ENCODE measurements at regions not wholly inside any gene's neighbourhood (a gene's known extent, or its start where the extent isn't known, plus 50 kb on each side); places are given as distances from the start of the nearest gene placed in this dataset.

- intact Hi-C loops (cut with micrococcal nuclease), result no loop called here
- peaks cover 0 to 4% (median 3%) of the 10 kb centered on the region in 3 donors for H3K27me3 Mint-ChIP-seq (ENCODE audit: low read depth in 3 of 3)
- H3K27me3 ChIP-seq (ENCODE audit: control insufficient read depth in 2 of 2, insufficient read depth in 2 of 2, low read length in 2 of 2), result no peaks in the 10 kb centered on the region
- no peak overlapping the region for H3K27ac ChIP-seq (ENCODE audit: low read depth in 1 of 2, low read length in 2 of 2)
- no peaks in the 10 kb centered on the region for H3K4me1 ChIP-seq (ENCODE audit: control insufficient read depth in 1 of 2, insufficient read depth in 2 of 2, low read length in 2 of 2)
- peaks cover 0 to 7% (median under 1%) of the 10 kb centered on the region in 7 donors for H3K9me3 Mint-ChIP-seq
- H3K4me2 ChIP-seq (replicated peaks; ENCODE audit: extremely low read depth, low read length, poor library complexity, severe bottlenecking), result no peak overlapping the region
- WGBS (ENCODE audit: insufficient coverage), result 100% methylated on average over 2 of the region's 4 CpGs
- DNase-seq, result no peak
- H3K4me3 ChIP-seq (replicated peaks in 1 of 3; ENCODE audit: low read depth in 2 of 3, low read length in 3 of 3), result no peak overlapping the region
- no peak overlapping the region for H3K9ac ChIP-seq (ENCODE audit: insufficient read depth, low read length, poor library complexity, severe bottlenecking)
- H3K27ac Mint-ChIP-seq, result no peak overlapping the region
- no peaks in the 10 kb centered on the region for H3K36me3 ChIP-seq (replicated peaks in 1 of 2; ENCODE audit: control insufficient read depth in 1 of 2, insufficient read depth in 2 of 2, low read length in 2 of 2)
- no peak overlapping the region for H3K4me3 Mint-ChIP-seq
- H4K20me1 ChIP-seq (ENCODE audit: insufficient read depth, low read length), result no peaks in the 10 kb centered on the region
- no peak for TF ChIP-seq CTCF (IDR thresholded peaks at IDR 0.05)
- H3K79me2 ChIP-seq (ENCODE audit: insufficient read depth, low read length), result no peaks in the 10 kb centered on the region
- no peak overlapping the region for H2AFZ ChIP-seq (ENCODE audit: insufficient read depth, low read depth, low read length, poor library complexity, severe bottlenecking)
- H3K9me3 ChIP-seq (replicated peaks in 1 of 2; ENCODE audit: control insufficient read depth in 1 of 2, insufficient read depth in 1 of 2, low read length in 2 of 2), result no peaks in the 10 kb centered on the region
- H3K36me3 Mint-ChIP-seq, result no peaks in the 10 kb centered on the region
- no peaks in the 10 kb centered on the region for H3K4me1 Mint-ChIP-seq
These were observed 379.2 kb upstream of the ERCC4 start for GRCh38 chr16:13540771-13541170.

GRCh38 chr16:13542284-13542683 is 377.7 kb upstream of the ERCC4 start:
- Histone ChIP-seq H4K20me1 (ENCODE audit: insufficient read depth, low read length) (no peaks in the 10 kb centered on the region), H3K4me1 (ENCODE audit: control insufficient read depth in 1 of 2, insufficient read depth in 2 of 2, low read length in 2 of 2) (no peaks in the 10 kb centered on the region), H3K79me2 (ENCODE audit: insufficient read depth, low read length) (no peaks in the 10 kb centered on the region), H3K4me3 (replicated peaks in 1 of 3; ENCODE audit: low read depth in 2 of 3, low read length in 3 of 3) (no peak overlapping the region), H3K27me3 (ENCODE audit: control insufficient read depth in 2 of 2, insufficient read depth in 2 of 2, low read length in 2 of 2) (no peaks in the 10 kb centered on the region), H3K27ac (ENCODE audit: low read depth in 1 of 2, low read length in 2 of 2) (no peak overlapping the region), H3K9ac (ENCODE audit: insufficient read depth, low read length, poor library complexity, severe bottlenecking) (no peak overlapping the region), H3K36me3 (replicated peaks in 1 of 2; ENCODE audit: control insufficient read depth in 1 of 2, insufficient read depth in 2 of 2, low read length in 2 of 2) (no peaks in the 10 kb centered on the region), H3K9me3 (replicated peaks in 1 of 2; ENCODE audit: control insufficient read depth in 1 of 2, insufficient read depth in 1 of 2, low read length in 2 of 2) (no peaks in the 10 kb centered on the region), H3K4me2 (replicated peaks; ENCODE audit: extremely low read depth, low read length, poor library complexity, severe bottlenecking) (no peak overlapping the region), H2AFZ (ENCODE audit: insufficient read depth, low read depth, low read length, poor library complexity, severe bottlenecking) (no peak overlapping the region)
- no peak for TF ChIP-seq CTCF (IDR thresholded peaks at IDR 0.05)
- WGBS (ENCODE audit: insufficient coverage), result no CpG with 5 or more reads among the region's 2 CpGs
- intact Hi-C loops (cut with micrococcal nuclease), result no loop called here
- peaks cover 0 to 7% (median 2%) of the 10 kb centered on the region in 7 donors for H3K9me3 Mint-ChIP-seq
- DNase-seq, result no peak
- peaks cover 0 to 4% (median 0%) of the 10 kb centered on the region in 3 donors for H3K27me3 Mint-ChIP-seq (ENCODE audit: low read depth in 3 of 3)
- H3K4me3 Mint-ChIP-seq, result no peak overlapping the region
- H3K4me1 Mint-ChIP-seq, result no peaks in the 10 kb centered on the region
- H3K27ac Mint-ChIP-seq, result no peak overlapping the region
- no peaks in the 10 kb centered on the region for H3K36me3 Mint-ChIP-seq

Data from CD14-positive monocyte (primary cell).